ENCODE measurements at regions not wholly inside any gene's neighbourhood (a gene's known extent, or its start where the extent isn't known, plus 50 kb on each side); places are given as distances from the start of the nearest gene placed in this dataset.

GRCh38 chrX:147850875-147851274 is 60.8 kb upstream of the FMR1 start:
- Mint-ChIP-seq H3K4me1 (ENCODE audit: low read depth) (no peaks in the 10 kb centered on the region), H3K27ac (no peak overlapping the region), H3K4me3 (no peak overlapping the region), H3K36me3 (ENCODE audit: low read depth) (no peaks in the 10 kb centered on the region), H3K9me3 (ENCODE audit: insufficient read depth) (no peaks in the 10 kb centered on the region), H3K27me3 (ENCODE audit: low read depth) (no peaks in the 10 kb centered on the region)
- no peak for ATAC-seq
- CTCF ChIA-PET = no interaction called here
- POLR2A ChIA-PET = no interaction called here
- DNase-seq = no peak

GRCh38 chrX:147853701-147854100 is 58.0 kb upstream of the FMR1 start:
- ATAC-seq = no peak
- no peaks in the 10 kb centered on the region for H3K4me1 Mint-ChIP-seq (ENCODE audit: low read depth)
- POLR2A ChIA-PET = no interaction called here
- H3K27me3 Mint-ChIP-seq (ENCODE audit: low read depth) = no peaks in the 10 kb centered on the region
- DNase-seq = no peak
- H3K4me3 Mint-ChIP-seq = no peak overlapping the region
- CTCF ChIA-PET = no interaction called here
- H3K36me3 Mint-ChIP-seq (ENCODE audit: low read depth) = no peaks in the 10 kb centered on the region
- no peaks in the 10 kb centered on the region for H3K9me3 Mint-ChIP-seq (ENCODE audit: insufficient read depth)
- no peak overlapping the region for H3K27ac Mint-ChIP-seq

- H3K27ac Mint-ChIP-seq = no peak overlapping the region
- no peak for ATAC-seq
Observed at GRCh38 chrX:147859666-147860065, 52.1 kb upstream of the FMR1 start.

More at GRCh38 chrX:147859666-147860065, 52.1 kb upstream of the FMR1 start:
- Mint-ChIP-seq H3K9me3 (ENCODE audit: insufficient read depth) (no peaks in the 10 kb centered on the region), H3K4me3 (no peak overlapping the region), H3K4me1 (ENCODE audit: low read depth) (no peaks in the 10 kb centered on the region), H3K27me3 (ENCODE audit: low read depth) (no peaks in the 10 kb centered on the region), H3K36me3 (ENCODE audit: low read depth) (no peaks in the 10 kb centered on the region)
- ChIA-PET POLR2A (no interaction called here), CTCF (no interaction called here)
- DNase-seq = no peak

All from activated CD8-positive, alpha-beta T cell treated with anti-CD3 and anti-CD28 coated beads, Interleukin-2, amount 10 ng/mL, durations not matched to agents 7 days and 5 days (primary cell).